ENCODE measurements at regions not wholly inside any gene's neighbourhood (a gene's known extent, or its start where the extent isn't known, plus 50 kb on each side); places are given as distances from the start of the nearest gene placed in this dataset.
"Not testable (repeated sequence)": the region's sequence is repeated elsewhere in the genome, so short reads cannot be mapped to it uniquely, and the experiment has no call there.

GRCh38 chr5:111615054-111615453 lies 102.7 kb upstream of the STARD4 start:
- no peak for DNase-seq (ENCODE audit: low read depth)
- H3K4me3 ChIP-seq (ENCODE audit: low read depth, low read length), result no peak overlapping the region
- no peak for TF ChIP-seq CTCF (IDR thresholded peaks at IDR 0.05; ENCODE audit: low read depth, low read length, missing control alignments)
- in situ Hi-C loops (cut with HindIII; ENCODE audit: low sequenced_read_pairs), result no loop called here

- in situ Hi-C loops (cut with HindIII; ENCODE audit: low sequenced_read_pairs); DNase-seq (ENCODE audit: low read depth); H3K4me3 ChIP-seq (ENCODE audit: low read depth, low read length): not testable (repeated sequence)
These were observed 99.8 kb upstream of the STARD4 start for GRCh38 chr5:111612013-111612630.

GRCh38 chr5:111606194-111606593 lies 93.9 kb upstream of the STARD4 start:
- in situ Hi-C loops (cut with HindIII; ENCODE audit: low sequenced_read_pairs), result no loop called here
- H3K4me3 ChIP-seq (ENCODE audit: low read depth, low read length), result no peak overlapping the region
- TF ChIP-seq CTCF (IDR thresholded peaks at IDR 0.05; ENCODE audit: low read depth, low read length, missing control alignments), result no peak
- no peak for DNase-seq (ENCODE audit: low read depth)

GRCh38 chr5:111603446-111603827 lies 91.1 kb upstream of the STARD4 start:
- in situ Hi-C loops (cut with HindIII; ENCODE audit: low sequenced_read_pairs), result no loop called here

DNA sequence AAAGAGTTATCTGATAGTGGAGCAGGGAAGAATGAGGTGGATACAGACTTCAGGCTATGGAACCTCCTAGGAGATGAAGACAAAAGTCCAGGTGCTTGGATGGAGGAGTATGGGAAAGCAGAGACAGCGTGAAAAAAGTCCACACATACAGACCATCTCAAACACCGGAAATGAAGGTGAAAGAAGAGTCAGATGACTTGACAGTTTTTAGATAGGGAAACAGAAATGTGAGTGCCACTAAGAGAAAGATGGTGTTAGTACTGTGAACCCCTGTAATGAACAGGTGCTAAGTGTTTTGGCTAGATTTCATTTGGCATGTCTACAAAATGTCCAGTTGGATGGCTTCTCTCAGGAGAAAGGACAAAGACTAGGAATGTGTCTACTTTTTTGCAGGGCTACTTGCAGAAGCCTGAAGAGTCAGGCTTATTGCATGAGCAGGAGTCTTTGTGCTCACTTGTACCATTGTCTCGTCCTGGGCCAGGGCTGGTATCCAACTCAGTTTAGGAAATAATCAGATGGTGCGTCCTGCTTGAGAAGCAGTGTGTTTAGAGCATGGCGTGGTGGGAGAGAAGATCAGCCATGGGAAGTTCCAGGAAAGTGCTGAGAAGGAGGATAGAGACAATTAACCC lies 90.6 kb upstream of the STARD4 start:
- in situ Hi-C loops (cut with HindIII; ENCODE audit: low sequenced_read_pairs), result no loop called here
- no peak overlapping the region for H3K4me3 ChIP-seq (ENCODE audit: low read depth, low read length)
- DNase-seq (ENCODE audit: low read depth), result peak; percentile 11
- no peak for TF ChIP-seq CTCF (IDR thresholded peaks at IDR 0.05; ENCODE audit: low read depth, low read length, missing control alignments)

More at GRCh38 chr5:111603446-111603827, 91.1 kb upstream of the STARD4 start:
- TF ChIP-seq CTCF (IDR thresholded peaks at IDR 0.05; ENCODE audit: low read depth, low read length, missing control alignments), result no peak
- DNase-seq (ENCODE audit: low read depth), result peak; percentile 77
- H3K4me3 ChIP-seq (ENCODE audit: low read depth, low read length), result no peak overlapping the region

- TF ChIP-seq CTCF (IDR thresholded peaks at IDR 0.05; ENCODE audit: low read depth, low read length, missing control alignments), result no peak
- no peak overlapping the region for H3K4me3 ChIP-seq (ENCODE audit: low read depth, low read length)
- DNase-seq (ENCODE audit: low read depth), result no peak
- in situ Hi-C loops (cut with HindIII; ENCODE audit: low sequenced_read_pairs), result no loop called here
These were observed 86.7 kb upstream of the STARD4 start for GRCh38 chr5:111598996-111599395.

DNA sequence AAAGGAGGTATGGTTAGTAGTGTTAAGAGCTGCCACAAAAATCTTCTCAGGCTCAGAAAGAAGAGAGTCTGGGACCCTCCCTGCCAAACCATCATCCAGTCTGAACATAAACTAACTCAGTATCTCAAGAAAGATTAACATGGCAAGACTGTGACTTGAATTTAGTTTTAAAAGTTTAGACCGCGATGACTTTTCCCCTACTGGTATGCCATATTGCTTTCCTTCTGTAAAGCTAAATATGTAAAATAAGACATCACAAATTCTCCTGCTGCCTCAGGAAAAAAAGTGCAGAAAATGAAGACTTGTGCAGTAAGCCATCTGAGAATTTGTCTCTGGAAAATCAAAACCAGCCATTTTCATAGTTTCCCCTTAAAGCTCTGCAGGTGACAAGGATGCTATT lies 85.2 kb upstream of the STARD4 start:
- in situ Hi-C loops (cut with HindIII; ENCODE audit: low sequenced_read_pairs), result no loop called here
- DNase-seq (ENCODE audit: low read depth), result no peak
- no peak for TF ChIP-seq CTCF (IDR thresholded peaks at IDR 0.05; ENCODE audit: low read depth, low read length, missing control alignments)
- H3K4me3 ChIP-seq (ENCODE audit: low read depth, low read length), result no peak overlapping the region

All from astrocyte of the cerebellum (primary cell).